GM19351 (cell line): ENCODE measurements at regions not wholly inside any gene's neighbourhood (a gene's known extent, or its start where the extent isn't known, plus 50 kb on each side); places are given as distances from the start of the nearest gene placed in this dataset.
A peak's percentile ranks its signal among the peaks of the same experiment; 100 is the strongest.

Experiments used
- ATAC-seq: cut with Tn5 transposase; IDR thresholded peaks from one replicate; pipeline ENCODE4 v1.9.1; 2021; ENCODE audit warnings: mild to moderate bottlenecking, moderate library complexity; ENCODE audit not compliant: unreplicated experiment

DNA sequence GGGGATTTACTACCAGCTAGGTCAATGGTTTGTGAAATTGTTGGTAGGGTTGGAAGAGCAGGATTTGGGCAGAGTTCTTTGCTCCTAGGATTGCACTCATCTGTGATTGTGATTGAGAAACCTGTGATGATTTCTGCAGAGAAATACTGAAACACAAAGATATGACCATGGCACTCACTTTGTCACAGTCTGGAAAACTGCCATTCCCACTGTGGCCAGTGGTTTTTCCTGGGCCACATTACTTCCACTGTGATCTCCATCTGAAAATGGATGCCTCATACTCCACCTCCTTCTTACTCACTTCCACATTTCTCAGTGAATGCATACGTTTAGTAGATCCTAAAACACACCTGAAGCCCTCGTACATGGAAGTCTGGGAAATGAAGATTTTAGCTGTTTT, 593.2 kb downstream of the LMO7 start:
- no peak for ATAC-seq

DNA sequence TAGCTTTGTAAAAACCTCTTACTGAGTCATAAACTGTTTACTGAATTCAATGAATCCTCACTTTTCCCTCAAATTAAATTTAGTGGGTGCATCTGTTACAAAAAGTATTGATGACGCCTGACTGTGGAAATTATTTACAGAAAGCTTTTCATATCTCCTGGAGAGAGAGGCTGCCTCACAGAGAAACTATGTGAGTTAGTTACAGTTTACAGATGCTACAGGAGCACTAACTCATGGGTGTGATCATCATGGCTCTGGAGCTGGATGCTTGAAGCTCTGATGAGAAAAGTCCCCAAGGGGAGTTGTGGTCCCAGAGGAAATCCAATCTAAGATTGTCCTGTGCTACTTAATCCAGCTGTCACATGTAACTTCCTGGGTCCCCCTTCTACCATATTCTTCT, 590.8 kb downstream of the LMO7 start:
- ATAC-seq: no peak

DNA sequence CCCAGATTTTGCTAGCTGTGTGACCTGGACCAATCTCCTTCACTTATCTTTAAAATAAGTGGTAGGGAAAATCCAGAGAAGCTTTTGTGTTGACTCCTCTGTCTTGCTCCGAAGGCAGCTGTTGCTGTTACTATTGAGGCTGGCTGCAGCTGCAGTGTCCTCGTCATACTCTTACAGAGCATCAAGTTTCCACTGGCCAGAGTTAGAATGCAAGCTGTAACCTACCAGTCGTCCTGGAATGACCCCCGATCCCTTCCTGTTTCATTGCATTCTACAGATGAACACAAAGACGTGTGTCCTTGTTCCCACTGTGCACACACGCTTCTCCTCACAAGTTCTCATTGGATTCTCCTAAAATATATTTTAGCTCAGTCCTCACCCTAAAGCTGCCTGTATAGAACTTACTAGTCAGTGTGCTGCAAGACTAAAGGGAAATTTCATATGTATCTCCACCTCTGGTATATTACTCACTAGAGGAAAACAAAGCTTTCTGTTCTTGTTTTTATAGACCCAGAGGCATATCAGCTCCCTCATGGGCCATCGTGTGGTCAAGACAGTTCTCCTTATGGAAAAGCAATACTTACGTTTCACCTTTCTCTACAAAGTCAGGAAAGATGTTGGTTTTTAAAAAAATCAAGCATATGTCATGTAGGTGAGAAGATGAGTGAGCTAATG, 589.8 kb downstream of the LMO7 start:
- no peak for ATAC-seq

DNA sequence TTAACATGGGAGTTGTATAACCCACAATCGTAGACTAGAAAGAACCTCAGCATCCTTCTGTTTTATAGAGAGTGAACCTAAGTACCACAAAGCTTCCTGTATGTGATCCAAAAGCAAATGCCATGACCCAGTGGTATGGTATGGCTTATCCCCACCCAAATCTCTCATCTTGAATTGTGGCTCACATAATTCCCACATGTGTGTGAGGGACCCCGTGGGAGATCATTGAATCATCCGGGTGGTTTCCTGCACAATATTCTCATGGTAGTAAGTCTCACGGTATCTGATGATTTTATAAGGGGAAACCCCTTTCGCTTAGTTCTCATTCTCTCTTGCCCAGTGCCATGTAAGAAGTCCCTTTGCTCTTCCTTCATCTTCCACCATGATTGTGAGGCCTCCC, 587.9 kb downstream of the LMO7 start:
- ATAC-seq: no peak

DNA sequence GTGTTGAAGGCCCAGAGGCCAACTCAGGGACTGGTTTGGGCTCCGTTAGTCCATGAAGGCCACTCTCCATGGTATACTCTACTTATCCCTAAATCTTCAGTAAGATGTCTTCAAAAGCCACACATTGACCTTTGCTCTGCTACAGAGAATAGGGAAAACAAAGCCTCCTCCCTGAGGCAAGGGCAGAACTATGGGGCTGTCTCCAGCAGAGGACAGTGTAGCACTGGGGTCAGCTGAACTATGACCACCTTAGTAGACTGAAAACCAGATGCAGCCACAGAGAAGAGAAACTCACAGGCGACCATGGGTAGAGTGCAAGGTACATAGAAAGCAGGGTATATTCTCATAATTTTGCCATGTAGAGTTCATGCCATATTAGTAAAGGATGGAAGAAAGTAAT, 587.4 kb downstream of the LMO7 start:
- ATAC-seq: no peak

DNA sequence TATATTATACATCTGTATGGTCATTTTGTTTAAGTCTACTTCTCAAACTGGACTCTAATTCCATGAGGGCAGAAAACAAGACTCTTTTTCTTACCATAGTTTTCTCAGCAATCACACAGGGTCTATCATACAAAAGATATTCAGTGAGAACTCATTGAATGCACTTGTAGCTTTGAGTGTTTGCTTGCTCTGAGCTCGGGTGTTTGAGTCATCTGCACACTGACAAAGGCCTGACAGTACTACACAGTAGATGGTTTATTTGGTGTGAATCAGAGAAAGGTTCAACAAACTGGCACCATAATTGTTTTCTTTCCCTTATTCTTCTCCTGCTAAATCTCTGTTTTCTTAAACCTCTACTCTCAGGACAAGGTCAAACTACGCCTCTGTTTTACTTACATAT, 586.4 kb downstream of the LMO7 start:
- ATAC-seq: no peak

DNA sequence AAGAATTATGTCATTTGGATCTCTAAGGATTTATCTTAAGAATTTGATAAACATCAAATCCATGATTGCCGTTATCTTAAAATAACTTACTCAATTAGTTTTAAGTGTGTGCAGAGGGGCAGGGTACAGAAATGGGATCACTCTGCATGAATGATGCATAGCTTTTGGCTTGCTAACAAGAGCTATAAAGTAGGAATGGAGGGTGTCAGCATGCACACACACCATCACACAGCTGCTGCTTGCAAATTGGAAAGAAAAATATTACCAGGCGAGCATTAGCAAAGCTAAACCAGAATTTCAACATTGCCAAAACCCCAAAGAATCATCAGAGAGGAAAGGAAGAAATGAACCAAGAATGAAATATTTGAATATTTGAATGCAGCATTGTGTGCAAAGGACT, 580.6 kb downstream of the LMO7 start:
- no peak for ATAC-seq

DNA sequence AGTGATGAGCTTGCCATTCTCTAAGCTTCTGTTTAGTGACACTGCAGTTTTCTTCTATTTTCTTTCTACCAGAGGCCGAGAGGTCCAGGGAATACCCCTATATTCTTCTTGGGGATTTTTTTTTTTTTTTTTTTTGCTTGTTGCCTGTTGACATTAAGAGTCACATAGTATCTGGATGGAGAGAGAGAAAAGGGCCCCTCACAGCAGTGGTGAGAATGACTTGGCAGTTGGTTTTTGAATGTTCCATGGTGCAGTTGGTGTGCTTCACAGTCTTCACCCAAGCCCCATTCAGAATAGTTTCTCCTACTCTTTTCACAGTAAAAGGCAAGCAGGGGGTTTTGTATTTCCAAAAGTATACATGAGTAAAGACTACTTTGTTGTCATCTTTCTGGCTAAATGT, 577.9 kb downstream of the LMO7 start:
- ATAC-seq: peak; percentile 24

DNA sequence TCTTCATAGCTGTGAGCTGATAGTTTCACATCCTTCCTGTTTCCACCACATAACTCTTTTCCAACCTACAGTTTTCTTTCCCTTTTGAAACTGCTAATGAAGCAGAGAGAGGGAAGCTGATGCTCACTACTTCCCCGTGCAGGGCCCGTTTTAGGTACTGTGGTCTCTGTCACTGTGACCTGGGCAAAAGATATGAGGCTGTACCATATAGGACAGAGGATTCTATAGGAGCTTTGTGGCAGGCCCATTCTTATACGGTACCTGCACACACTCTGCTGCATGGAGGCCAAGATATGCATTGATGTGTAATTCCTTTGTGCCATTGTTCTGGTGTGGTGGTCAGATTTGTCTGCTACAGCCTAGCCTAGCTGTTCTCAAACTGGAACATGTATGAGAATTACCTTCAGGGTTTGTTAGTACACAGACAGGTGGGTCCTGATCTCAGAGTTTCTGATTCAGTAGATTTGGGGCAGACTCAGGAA, 577.3 kb downstream of the LMO7 start:
- ATAC-seq: peak; percentile 73

DNA sequence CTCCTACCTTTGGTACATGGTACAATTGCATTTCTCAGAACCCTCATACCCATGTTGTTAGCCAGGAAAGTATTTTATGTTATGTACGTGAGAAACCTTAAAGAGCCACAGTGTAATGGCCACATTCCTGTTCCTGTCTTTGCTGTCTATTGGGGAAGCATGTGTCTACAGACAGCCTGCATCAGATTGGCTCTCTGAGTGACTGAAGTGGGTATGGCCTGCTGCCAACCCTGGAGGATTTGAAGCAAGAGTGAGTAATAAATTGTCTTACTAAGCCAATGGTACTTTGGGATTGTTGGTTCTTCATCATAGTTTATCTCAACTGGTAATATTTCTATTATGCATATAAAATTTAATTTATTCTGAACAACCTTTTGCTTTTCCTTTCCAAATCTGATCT, 574.1 kb downstream of the LMO7 start:
- ATAC-seq: no peak

DNA sequence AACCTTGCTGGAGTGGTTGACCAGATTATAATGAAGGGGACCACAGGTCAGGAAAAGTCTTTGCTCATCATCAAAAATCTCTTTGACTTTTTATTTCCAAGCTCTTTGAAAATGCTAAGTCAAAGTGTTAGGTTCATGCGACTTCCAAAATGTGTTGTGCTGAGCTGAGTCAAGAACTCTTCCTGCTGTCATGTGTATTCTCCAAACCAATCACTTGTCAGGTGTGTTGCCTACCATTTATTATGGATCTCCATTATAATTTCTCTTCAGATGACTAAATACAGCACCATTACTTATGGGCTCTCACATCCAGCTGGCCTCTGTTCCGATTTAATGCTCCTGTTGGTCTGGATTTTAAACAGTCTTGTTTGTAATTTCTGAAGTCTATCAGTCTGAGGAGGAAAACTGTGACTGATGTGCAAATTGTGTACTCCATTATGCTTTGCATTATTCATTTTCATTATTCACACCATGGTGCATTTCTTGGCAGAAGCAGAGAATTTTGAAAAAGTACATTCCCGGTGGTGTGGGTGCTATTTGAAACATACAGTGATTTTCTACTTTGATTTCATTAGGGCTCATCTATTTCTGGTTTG, 562.5 kb downstream of the LMO7 start:
- ATAC-seq: no peak

DNA sequence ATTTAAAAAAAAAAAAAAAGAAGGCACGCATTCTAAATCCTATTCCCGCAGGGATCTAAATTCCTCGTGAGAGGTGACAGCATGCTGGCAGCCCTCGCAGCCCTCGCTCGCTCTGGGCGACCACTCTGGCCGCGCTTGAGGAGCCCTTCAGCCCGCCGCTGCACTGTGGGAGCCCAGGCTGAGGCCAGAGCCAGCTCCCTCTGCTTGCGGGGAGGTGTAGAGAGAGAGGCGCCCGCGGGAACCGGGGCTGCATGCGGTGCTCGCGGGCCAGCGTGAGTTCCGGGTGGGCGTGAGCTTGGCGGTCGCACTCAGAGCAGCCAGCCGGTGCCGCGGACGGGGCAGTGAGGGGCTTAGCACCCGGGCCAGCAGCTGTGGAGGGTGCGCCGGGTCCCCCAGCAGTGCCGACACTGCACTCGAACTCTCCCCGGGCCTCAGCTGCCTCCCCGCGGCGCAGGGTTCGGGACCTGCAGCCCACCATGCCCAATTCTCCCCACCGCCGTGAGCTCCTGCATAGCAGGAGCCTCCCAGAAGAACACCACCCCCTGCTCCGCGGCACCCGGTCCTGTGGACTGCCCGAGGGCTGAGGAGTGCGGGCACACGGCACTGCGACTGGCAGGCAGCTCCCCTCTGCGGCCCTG, 553.9 kb downstream of the LMO7 start:
- ATAC-seq: no peak

DNA sequence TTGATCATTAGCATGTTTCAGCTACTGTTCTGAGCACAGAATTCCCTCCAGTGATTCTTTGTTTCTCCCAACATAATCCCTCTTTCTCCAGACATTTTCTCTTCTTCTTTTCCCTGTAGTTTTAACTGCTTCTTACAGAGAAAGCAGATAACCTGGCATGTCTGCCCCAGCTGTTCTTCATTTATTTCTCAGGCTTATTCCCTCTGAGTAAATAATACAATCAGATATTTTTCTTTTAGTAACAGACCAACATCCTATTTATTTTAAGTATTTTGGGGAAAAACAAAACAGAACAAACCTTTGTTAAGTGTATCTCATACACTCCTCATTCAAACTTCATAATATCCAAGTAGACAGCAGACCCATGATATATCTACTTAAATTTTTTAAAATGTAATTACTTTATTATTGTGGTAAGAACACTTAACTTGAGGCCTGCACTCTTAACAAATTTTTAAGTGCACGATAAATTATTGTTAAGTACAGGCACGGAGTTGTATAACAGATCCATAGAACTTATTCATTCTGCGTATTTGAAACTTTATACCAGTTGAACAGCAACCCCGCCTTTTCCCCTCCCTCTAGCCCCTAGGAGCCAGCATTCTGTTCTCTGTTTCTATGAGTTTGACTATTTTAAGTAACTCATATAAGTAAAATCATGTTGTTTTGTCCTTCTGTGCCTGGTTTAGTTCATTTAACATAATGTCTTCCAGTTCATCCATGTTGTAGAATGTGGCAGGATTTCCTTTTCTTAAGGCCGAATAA, 540.0 kb downstream of the LMO7 start:
- ATAC-seq: no peak

DNA sequence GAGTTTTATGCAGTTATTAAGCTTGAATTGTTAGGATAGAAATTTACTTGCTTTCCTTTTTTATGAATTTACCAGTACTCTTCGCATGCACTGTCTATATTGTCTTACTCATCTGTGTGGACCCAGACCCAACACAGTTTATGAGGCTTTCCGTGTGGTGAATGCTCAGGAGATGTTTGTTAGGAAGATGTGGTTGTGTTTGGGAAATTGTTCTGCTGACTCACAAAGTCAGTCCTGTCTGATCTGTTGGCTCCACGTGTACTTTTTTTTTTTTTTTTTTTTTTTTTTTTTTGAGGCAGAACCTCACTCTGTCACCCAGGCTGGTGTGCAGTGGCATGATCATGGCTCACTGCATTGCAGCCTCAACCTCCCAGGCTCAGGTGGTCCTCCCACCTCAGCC, 532.5 kb downstream of the LMO7 start:
- ATAC-seq: no peak

DNA sequence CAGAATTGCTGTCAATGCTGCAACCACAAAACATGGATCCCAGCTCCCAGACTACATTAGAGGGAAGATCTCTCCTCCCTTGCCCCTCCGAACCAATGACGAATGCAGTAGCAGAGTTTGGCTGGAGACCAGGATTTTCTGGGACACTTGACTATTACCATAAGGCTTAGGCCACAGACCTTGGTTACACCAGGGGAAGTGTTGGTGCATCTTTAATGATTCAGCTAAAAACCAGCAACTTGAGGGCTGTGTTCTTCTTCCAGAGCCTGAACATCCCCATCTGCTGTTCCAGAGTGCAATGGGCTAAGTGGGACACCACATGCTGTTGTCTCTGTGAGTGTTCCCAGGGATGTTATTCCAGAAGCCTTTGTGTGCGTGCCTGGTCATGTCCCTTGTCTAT, 528.2 kb downstream of the LMO7 start:
- ATAC-seq: no peak

DNA sequence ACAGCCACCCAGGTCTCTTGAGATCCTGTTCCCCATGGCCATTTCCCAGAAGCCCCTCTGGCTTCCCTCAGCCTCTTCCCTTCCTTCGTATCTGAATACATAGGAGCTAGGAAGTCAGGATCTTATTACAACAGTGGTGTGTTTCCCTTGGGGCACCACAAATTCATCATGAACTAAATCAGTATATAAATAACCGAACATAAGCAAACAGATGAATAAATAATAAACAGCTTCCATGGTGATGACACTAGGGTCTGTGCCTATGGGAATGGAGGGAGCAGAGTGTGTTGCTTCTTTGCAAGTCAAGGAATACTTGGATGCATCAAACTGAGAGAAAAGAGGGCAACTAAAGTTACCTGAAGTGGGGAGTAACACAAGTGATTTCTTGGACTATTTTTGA, 527.6 kb downstream of the LMO7 start:
- no peak for ATAC-seq

DNA sequence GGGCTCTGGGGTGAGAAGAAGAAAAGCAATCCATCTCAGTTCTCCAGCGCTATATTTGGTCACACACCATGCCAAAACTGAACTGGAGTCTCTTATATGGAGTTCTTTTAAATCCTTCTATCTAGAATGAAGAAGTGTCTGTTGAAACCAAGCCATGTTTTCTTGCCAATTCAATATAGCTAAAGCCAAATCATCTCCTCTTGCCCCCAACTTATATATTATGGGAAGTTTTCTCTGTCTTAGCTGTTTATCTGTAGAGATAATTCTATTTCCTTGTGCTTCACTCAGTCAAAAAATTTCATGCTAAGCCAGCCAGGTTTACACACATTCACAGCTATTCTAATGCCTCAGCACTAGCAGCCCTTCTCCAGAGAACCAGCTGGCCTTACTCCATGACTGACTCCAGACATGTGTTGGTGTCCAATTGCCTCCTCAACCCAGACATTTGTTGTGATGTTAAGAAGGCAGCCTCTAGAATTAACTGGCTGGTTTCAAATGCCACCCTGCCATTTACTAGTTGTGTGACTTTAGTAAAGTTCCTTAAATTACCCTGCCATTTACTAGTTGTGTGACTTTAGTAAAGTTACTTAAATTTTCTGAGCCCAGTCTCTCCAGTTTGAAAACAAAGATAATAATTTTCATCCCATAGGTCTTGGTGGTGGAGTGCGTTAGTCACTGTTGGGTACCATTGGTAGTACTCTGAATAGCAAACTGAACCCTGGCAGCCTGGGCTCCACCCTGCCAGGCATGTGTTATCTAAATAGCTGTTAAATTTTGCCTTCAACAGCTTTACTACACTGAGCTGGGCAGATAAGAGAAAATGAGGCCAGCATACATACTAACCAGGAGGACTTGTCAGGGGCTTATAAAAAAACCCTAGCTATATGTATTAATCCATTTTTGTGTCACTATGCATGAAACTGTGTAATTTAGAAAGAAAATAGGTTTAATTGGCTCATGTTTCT, 525.1 kb downstream of the LMO7 start:
- no peak for ATAC-seq

DNA sequence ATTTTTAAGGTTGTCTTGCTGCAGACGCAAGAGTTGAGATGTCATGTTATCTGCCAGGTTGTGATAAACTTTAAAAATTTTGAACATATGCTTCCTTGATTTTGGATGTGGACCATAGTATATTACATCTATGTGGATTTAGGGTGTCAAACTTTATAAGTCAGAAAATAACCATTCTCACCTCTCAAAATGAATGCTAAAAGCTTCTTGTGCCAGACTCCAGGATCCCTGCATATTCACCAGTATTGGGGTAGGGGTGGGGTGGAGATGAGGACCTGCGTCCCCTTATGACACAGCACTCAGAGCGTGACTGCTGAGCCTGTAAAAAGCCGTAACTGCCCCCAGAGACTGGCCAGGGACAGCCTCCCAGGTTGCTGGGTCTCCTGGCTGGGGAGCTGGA, 524.4 kb downstream of the LMO7 start:
- no peak for ATAC-seq

DNA sequence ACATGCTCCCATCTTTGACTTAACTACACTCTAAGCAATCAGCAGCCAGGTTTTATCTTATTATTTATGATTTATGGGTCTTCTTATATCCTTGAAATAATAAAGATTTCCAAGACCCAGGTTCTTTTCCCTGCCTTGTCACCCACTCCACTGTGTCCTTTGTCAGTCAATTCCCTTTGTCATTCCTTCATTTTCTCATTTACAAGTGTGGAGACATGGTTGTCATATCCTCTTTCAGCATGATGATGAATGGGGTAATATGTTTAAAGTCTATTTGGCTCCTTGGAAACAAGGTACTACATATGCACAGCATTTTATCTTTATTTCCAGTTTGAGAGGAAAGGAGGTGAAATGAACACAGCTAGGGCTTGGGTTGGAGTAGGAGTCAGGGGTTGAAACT, 521.8 kb downstream of the LMO7 start:
- ATAC-seq: no peak

DNA sequence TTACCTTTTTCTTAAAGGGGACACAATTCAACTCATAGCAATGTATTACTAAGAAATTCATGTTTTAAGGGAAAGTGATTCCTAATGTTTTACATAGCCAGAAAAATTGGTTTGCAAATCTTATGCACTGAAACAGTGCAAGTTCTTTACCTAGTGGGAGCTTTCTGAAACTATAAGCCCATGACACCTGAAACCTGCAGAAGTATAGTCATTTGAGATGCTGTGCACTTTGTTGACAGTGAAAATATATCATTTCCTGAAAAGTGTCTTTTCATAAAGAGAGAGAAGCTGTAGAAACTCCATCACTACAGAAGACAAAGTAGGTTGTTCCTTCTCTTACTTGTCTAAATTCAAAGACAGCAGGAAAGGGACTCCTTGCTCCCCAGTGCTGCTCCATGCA, 517.1 kb downstream of the LMO7 start:
- no peak for ATAC-seq

DNA sequence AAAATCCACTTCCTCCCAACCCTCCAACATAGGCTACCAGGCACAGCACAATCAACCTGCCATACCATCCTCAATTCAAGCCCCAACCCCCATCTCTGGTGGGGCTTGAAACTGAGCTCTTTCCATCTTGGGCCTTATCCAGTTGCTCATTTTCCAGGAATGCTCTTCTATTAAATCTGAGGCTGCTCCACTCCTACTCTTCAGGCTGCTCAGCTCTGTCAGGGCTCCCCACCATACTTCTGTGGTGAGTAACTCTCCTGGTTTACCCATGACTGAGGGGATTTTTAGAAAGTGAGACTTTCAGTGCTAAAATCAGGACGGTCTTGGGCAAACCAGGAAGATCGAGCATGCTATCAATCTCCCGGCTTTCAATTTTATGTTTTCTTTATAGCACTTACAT, 512.8 kb downstream of the LMO7 start:
- no peak for ATAC-seq
